ENCODE measurements at regions not wholly inside any gene's neighbourhood (a gene's known extent, or its start where the extent isn't known, plus 50 kb on each side); places are given as distances from the start of the nearest gene placed in this dataset.

- TF ChIP-seq SIN3A (IDR thresholded peaks at IDR 0.05; ENCODE audit: borderline replicate concordance, insufficient read depth, low read length) = no peak
- TF ChIP-seq TAF1 (IDR thresholded peaks at IDR 0.05; ENCODE audit: borderline replicate concordance, insufficient read depth, low read length) = no peak
- no peak for TF ChIP-seq POLR2AphosphoS5 (IDR thresholded peaks at IDR 0.05; ENCODE audit: low read depth, low read length)
- no peak for TF ChIP-seq REST (IDR thresholded peaks at IDR 0.05; ENCODE audit: insufficient read depth in 1 of 2, low read depth in 2 of 2, low read length in 2 of 2)
Measured at GRCh38 chr3:76812649-76813242, 227.2 kb upstream of the ROBO2 start.
